ENCODE measurements at regions not wholly inside any gene's neighbourhood (a gene's known extent, or its start where the extent isn't known, plus 50 kb on each side); places are given as distances from the start of the nearest gene placed in this dataset.

DNA sequence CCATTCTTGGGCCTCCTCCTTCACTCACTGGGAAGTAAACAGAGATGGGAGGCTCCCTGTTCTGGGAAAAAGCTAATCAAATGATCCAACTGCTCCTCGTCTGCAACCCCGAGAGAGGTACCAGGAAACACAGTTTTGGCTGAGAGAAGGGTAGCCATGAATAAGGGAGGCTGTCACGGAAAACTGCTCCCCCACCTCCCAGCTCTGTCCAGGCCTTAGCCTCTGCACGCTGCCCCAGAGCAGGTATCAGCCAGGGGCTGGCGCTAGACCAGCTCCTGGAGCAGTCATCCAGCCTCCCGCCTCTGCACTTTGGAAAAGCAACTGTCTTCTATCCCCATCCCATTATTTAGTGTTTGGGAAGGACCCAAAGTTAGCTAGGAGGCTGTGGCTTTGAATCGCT lies 266.1 kb downstream of the NDUFS4 start:
- no peak for DNase-seq

DNA sequence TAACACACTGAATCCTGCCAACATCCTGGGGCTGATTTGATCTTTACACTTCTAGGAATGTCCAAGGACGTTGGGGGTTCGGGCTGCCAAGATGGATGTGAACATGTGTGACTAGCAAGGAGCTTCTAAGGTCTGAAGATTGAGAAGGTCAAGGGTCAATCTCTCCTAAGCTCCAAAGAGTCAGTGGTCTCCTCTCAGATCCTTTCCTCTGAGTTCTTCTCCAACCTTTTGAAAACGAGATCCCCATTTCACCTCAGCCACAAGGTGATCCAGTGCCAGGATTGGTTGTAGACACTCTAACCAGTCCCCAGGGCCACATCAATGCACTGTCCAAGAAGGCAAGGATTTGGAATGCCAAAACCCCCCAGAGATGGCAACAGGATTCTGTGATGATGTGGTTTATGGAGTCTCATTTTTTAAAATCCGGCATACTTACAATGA lies 266.8 kb downstream of the NDUFS4 start:
- no peak for DNase-seq

DNA sequence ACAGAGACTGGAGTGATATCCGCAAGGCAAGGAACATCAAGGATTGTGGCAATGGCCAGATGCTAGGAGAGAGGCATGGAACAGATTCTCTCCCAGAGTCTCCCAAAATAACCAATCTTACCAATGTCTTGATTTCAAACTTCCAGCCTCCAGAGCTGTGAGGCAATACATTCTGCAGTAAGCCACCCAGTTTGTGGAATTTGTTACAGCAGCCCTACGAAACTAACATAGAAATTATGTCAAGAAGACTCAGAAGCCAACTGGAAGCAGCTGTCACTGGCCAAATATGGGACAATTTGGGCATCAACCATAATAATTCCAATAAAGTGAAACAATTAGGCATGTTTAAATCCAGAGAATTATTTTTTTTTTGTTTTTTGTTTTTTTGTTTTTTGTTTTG lies 271.1 kb downstream of the NDUFS4 start:
- DNase-seq = no peak
